ENCODE measurements at regions not wholly inside any gene's neighbourhood (a gene's known extent, or its start where the extent isn't known, plus 50 kb on each side); places are given as distances from the start of the nearest gene placed in this dataset.
A peak's percentile ranks its signal among the peaks of the same experiment; 100 is the strongest.
"Not testable (repeated sequence)": the region's sequence is repeated elsewhere in the genome, so short reads cannot be mapped to it uniquely, and the experiment has no call there.

GRCh38 chr5:118604106-118604505 lies 384.2 kb downstream of the DTWD2 start:
- no peak for DNase-seq (ENCODE audit: low spot score)

GRCh38 chr5:118603278-118603677 lies 385.1 kb downstream of the DTWD2 start:
- DNase-seq (ENCODE audit: low spot score), result no peak

GRCh38 chr5:118598311-118598710 lies 390.0 kb downstream of the DTWD2 start:
- no peak for DNase-seq (ENCODE audit: low spot score)

GRCh38 chr5:118597543-118597942 lies 390.8 kb downstream of the DTWD2 start:
- DNase-seq (ENCODE audit: low spot score), result no peak

GRCh38 chr5:118596255-118596654 lies 392.1 kb downstream of the DTWD2 start:
- peak; percentile 49 for DNase-seq (ENCODE audit: low spot score)

- no peak for DNase-seq (ENCODE audit: low spot score)
Measured at GRCh38 chr5:118593003-118593328, 395.4 kb downstream of the DTWD2 start.

GRCh38 chr5:118592229-118593002 lies 395.9 kb downstream of the DTWD2 start:
- DNase-seq (ENCODE audit: low spot score), result no peak

- DNase-seq (ENCODE audit: low spot score), result no peak
Measured at GRCh38 chr5:118590806-118591205, 397.5 kb downstream of the DTWD2 start.

GRCh38 chr5:118580949-118581348 lies 407.4 kb downstream of the DTWD2 start:
- DNase-seq (ENCODE audit: low spot score), result no peak

- DNase-seq (ENCODE audit: low spot score), result peak; percentile 3
Measured at GRCh38 chr5:118578093-118578492, 410.3 kb downstream of the DTWD2 start.

- no peak for DNase-seq (ENCODE audit: low spot score)
Measured at GRCh38 chr5:118577621-118578020, 410.7 kb downstream of the DTWD2 start.

- not testable (repeated sequence) for DNase-seq (ENCODE audit: low spot score)
Measured at GRCh38 chr5:118570276-118570675, 418.1 kb downstream of the DTWD2 start.

- DNase-seq (ENCODE audit: low spot score), result not testable (repeated sequence)
Measured at GRCh38 chr5:118569596-118569995, 418.8 kb downstream of the DTWD2 start.

- no peak for DNase-seq (ENCODE audit: low spot score)
Measured at GRCh38 chr5:118565335-118565971, 422.9 kb downstream of the DTWD2 start.

GRCh38 chr5:118561971-118562370 lies 426.4 kb downstream of the DTWD2 start:
- no peak for DNase-seq (ENCODE audit: low spot score)

GRCh38 chr5:118561235-118561634 lies 427.1 kb downstream of the DTWD2 start:
- DNase-seq (ENCODE audit: low spot score), result no peak

- no peak for DNase-seq (ENCODE audit: low spot score)
Measured at GRCh38 chr5:118558871-118559270, 429.5 kb downstream of the DTWD2 start.

- DNase-seq (ENCODE audit: low spot score), result no peak
Measured at GRCh38 chr5:118557251-118557661, 431.1 kb downstream of the DTWD2 start.

GRCh38 chr5:118556792-118557191 lies 431.6 kb downstream of the DTWD2 start:
- no peak for DNase-seq (ENCODE audit: low spot score)

- no peak for DNase-seq (ENCODE audit: low spot score)
Measured at GRCh38 chr5:118555727-118556126, 432.6 kb downstream of the DTWD2 start.

GRCh38 chr5:118554981-118555380 lies 433.4 kb downstream of the DTWD2 start:
- no peak for DNase-seq (ENCODE audit: low spot score)

- no peak for DNase-seq (ENCODE audit: low spot score)
Measured at GRCh38 chr5:118554241-118554640, 434.1 kb downstream of the DTWD2 start.

GRCh38 chr5:118553662-118554061 lies 434.7 kb downstream of the DTWD2 start:
- DNase-seq (ENCODE audit: low spot score), result no peak

All from pons (tissue), 1 donor.